HEK293T (cell line): ENCODE measurements at regions not wholly inside any gene's neighbourhood (a gene's known extent, or its start where the extent isn't known, plus 50 kb on each side); places are given as distances from the start of the nearest gene placed in this dataset.

Experiments
- ELF4 ChIP-seq: fragments of 450-650 bp; IDR thresholded peaks from 2 replicates; pipeline ENCODE4 v1.6.1; 2017; ENCODE audit warnings: antibody characterized with exemption
- FOXA1 ChIP-seq: fragments of 450-650 bp; IDR thresholded peaks from 2 replicates; pipeline ENCODE4 v1.6.1; 2016; ENCODE audit warnings: mild to moderate bottlenecking

DNA sequence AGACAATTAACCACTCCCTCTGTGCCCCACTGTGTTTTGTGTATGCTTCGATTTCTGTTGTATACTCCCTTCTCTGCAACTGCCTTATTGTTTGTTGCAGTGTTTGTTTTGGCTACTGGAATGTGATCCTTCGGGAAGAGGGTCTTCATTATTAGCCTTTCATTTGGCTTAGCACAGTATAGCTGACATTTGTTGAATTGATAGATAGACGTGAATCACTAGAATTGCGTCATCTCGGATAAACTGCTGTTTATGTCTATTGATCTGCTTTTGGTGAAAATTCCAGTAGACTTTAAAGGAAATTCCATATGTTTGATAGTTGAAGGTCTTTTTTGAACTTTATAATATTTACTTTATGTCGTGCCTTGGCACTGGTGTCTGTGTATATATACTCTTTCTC, 189.9 kb upstream of the EYA4 start:
- TF ChIP-seq FOXA1 (no peak), ELF4 (no peak)
